D721Med (cell line): ENCODE measurements at regions not wholly inside any gene's neighbourhood (a gene's known extent, or its start where the extent isn't known, plus 50 kb on each side); places are given as distances from the start of the nearest gene placed in this dataset.
"Not testable (repeated sequence)": the region's sequence is repeated elsewhere in the genome, so short reads cannot be mapped to it uniquely, and the experiment has no call there.

Source experiments
- DNase-seq: peaks from one replicate; pipeline ENCODE4 v3.0.0; 2011; ENCODE audit warnings: low spot score; ENCODE audit not compliant: insufficient read length
- FAIRE-seq: peaks from 2 replicates; lab custom pipeline; 2011; peaks lifted over from hg19 to GRCh38; lab: Jason Lieb, UNC
- TF ChIP-seq, protein P1 (sequence below): IDR thresholded peaks from 2 replicates; pipeline ENCODE4 v1.5.1; 2012; ENCODE audit warnings: mild to moderate bottlenecking, control low read depth; ENCODE audit not compliant: insufficient read depth; ENCODE audit errors: missing control alignments

DNA sequence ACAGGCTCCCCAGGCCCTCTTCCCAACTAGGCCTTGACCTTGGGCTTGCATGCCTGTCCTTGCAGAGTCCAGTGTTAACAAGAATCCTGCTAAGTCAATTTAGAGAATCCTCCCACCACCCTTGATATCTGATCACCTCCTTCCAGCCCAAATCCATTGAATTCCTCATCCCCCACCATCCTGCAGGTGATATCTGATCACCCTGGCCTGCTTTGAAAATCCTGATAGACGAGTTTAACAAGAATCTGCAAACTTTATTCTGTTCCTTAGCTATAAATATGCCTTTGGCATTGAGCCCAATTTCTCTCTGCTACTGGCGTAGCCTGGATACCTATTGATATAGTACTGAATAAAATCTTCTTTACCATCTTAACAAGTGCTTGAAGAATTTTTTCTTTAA, 125.5 kb downstream of the DIRAS2 start:
- no peak for FAIRE-seq
- no peak for DNase-seq
- TF ChIP-seq, protein P1, sequence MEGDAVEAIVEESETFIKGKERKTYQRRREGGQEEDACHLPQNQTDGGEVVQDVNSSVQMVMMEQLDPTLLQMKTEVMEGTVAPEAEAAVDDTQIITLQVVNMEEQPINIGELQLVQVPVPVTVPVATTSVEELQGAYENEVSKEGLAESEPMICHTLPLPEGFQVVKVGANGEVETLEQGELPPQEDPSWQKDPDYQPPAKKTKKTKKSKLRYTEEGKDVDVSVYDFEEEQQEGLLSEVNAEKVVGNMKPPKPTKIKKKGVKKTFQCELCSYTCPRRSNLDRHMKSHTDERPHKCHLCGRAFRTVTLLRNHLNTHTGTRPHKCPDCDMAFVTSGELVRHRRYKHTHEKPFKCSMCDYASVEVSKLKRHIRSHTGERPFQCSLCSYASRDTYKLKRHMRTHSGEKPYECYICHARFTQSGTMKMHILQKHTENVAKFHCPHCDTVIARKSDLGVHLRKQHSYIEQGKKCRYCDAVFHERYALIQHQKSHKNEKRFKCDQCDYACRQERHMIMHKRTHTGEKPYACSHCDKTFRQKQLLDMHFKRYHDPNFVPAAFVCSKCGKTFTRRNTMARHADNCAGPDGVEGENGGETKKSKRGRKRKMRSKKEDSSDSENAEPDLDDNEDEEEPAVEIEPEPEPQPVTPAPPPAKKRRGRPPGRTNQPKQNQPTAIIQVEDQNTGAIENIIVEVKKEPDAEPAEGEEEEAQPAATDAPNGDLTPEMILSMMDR, result no peak

GRCh38 chr9:90521811-90522570, 120.6 kb downstream of the DIRAS2 start:
- TF ChIP-seq, protein P1, result no peak
- DNase-seq (no peak), FAIRE-seq (no peak)

- FAIRE-seq (no peak), DNase-seq (no peak)
- TF ChIP-seq, protein P1, result no peak
Observed at GRCh38 chr9:90523958-90524357, 118.7 kb downstream of the DIRAS2 start.

DNA sequence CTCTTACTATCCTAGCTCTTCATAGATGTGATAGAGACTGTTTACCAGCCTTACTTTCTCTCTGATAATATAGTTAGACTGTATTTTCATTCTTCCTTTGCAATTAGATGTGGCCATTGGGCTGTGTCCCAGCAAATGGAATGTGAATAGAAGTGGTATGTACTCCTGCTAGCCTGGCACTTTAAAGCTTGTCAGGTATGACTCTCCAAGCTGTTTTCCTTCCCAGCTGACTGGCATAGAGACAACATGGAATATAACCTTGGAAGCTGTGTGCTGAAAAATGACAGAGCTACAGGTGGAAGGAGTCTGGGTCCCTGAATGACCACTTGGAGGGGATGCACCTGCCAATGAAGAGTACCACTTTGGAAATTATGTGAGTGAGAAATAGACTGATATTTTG, 116.2 kb downstream of the DIRAS2 start:
- FAIRE-seq, result no peak
- TF ChIP-seq, protein P1, result no peak

DNA sequence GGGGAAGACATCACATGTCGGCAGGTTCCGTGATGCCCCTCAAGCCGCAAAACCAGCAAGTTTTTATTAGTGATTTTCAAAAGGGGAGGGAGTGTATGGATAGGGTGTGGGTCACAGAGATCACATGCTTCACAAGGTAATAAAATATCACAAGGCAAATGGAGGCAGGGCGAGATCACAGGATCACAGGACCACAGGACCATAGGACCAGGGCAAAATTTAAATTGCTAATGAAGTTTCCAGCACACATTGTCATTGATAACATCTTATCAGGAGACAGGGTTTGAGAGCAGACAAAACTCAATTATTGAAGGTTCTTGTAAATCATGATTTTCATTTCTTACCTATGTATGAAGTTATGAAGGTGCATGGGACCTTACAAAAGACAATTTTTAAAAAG, 106.5 kb downstream of the DIRAS2 start:
- DNase-seq, FAIRE-seq: not testable (repeated sequence)

More for the DNA sequence above, 116.2 kb downstream of the DIRAS2 start:
- DNase-seq, result no peak

DNA sequence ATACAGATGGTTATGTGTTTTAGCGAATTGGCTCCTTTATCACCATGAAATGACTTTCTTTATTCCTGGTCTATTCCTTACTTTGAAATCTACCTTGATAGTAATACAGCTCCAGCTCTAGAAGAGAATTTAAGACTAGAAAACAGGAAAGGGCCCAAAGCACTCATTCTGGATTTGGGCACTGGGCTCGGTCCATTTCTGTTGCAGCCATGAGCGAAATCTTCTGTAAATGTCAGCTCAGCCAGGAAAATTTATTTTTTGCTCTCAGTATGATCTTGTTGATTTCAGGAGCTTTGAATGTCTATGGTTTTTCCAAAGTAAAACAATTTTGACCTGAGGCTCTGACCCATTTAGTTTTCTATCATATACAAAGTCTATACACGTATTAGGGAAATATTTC, 104.1 kb downstream of the DIRAS2 start:
- no peak for DNase-seq
- TF ChIP-seq, protein P1, result no peak
- FAIRE-seq, result no peak

DNA sequence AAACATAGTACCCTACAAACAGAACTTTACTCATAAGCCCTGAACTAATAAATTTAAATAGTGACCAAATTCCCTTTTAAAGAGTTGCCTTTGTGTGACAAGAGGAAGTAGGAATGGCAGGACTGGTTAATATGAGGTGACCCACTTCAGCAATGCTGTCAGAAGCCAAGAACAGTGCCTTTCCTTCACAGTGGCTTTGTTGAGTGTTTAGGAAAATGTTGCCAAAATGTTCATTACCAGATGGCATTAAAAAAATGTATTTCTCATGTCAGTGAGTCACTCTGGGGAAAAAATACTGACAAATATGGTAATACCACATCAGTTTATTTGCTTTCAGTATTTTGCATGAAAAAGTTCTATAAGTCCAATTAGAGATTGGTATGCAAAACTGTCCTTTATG, 103.3 kb downstream of the DIRAS2 start:
- no peak for DNase-seq
- FAIRE-seq, result no peak
- TF ChIP-seq, protein P1, result no peak

DNA sequence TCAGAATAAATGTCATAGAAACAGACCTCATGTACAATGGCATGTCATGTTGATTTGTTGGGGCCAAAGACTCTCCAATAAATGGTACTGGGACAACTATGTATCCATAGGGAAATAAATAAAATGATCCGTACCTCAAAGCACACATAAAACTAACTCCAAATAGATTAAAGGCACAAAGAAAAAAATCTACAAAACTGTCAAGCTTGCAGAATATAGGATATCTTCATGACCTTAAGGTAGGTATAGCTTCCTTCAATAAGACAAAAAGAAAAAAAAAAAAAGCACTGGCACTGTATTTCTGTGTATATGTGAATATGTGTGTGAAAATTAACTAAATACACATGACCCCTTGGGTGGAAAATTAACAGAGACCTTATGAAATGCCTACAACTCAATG, 101.9 kb downstream of the DIRAS2 start:
- TF ChIP-seq, protein P1, result no peak
- FAIRE-seq (no peak), DNase-seq (no peak)
